Tibial artery (tissue), 4 donors: ENCODE measurements at regions not wholly inside any gene's neighbourhood (a gene's known extent, or its start where the extent isn't known, plus 50 kb on each side); places are given as distances from the start of the nearest gene placed in this dataset.

Experiments
- DNase-seq, 2 donors: peaks; one replicate each; pipeline ENCODE4 v3.0.0-alpha.2; 2019
- H3K27ac ChIP-seq, 2 donors: fragments of 200-600 bp; sonication (generic) in 1 of 2; 1 replicate in 1 of 2; 2 replicates in 1 of 2; pipeline ENCODE4 v1.5.1; 2018 to 2019; ENCODE audit warnings: mild to moderate bottlenecking in 1 of 2
- H3K27me3 ChIP-seq, 2 donors: fragments of 200-600 bp; sonication (generic) in 1 of 2; one replicate each; pipeline versions ENCODE4 v1.5.1 to v1.6.0; 2016 to 2019
- H3K36me3 ChIP-seq, 3 donors: fragments of 200-600 bp; sonication (generic) in 2 of 3; one replicate each; pipeline ENCODE4 v1.5.1; 2016 to 2019; ENCODE audit warnings: mild to moderate bottlenecking in 2 of 3
- H3K4me1 ChIP-seq, 4 donors: fragments of 200-600 bp; sonication (generic) in 2 of 4; 1 replicate in 3 of 4; 2 replicates in 1 of 4; pipeline ENCODE4 v1.5.1; 2016 to 2019
- H3K4me3 ChIP-seq, 2 donors: fragments of 200-600 bp; sonication (generic) in 1 of 2; 1 replicate in 1 of 2; 2 replicates in 1 of 2; pipeline ENCODE4 v1.5.1; 2018 to 2019; ENCODE audit warnings: mild to moderate bottlenecking in 2 of 2
- H3K9me3 ChIP-seq, 3 donors: fragments of 200-600 bp; sonication (generic) in 1 of 3; one replicate each; pipeline ENCODE4 v1.5.1; 2016 to 2019
- intact Hi-C: fragments of 100-400 bp; cut with DNase I; formaldehyde crosslinking; loops from one replicate; pipeline ENCODE4 v1.15.0; 2023; ENCODE audit warnings: low total_unique reads
- TF ChIP-seq, protein P1 (sequence below), 2 experiments: fragments of 200-600 bp in 1 of 2; fragments of 450-650 bp in 1 of 2; IDR thresholded peaks; one replicate each; pipeline ENCODE4 v1.5.1; 2017 to 2019; ENCODE audit warnings: antibody characterized with exemption in 2 of 2, mild to moderate bottlenecking in 1 of 2, moderate library complexity in 1 of 2

DNA sequence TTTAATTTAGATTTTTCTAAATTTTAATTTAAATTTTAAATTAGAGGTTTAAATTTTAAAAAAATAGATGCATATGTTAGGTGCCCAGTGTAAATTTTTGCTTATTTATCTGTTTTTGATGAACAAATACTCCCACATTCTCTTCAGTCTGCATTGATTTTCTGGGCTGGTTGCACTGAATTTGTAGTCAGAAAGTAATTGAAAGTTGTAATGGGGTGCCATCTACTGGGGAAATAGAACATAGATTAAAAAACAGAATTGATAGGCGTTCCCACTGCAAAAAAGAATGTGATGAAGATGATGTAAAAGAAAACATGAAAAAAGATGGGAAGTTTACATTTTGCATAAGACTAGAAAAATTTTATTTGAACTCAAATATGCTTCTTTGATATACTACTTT lies 51.7 kb upstream of the CCDC85A start:
- TF ChIP-seq, protein P1, sequence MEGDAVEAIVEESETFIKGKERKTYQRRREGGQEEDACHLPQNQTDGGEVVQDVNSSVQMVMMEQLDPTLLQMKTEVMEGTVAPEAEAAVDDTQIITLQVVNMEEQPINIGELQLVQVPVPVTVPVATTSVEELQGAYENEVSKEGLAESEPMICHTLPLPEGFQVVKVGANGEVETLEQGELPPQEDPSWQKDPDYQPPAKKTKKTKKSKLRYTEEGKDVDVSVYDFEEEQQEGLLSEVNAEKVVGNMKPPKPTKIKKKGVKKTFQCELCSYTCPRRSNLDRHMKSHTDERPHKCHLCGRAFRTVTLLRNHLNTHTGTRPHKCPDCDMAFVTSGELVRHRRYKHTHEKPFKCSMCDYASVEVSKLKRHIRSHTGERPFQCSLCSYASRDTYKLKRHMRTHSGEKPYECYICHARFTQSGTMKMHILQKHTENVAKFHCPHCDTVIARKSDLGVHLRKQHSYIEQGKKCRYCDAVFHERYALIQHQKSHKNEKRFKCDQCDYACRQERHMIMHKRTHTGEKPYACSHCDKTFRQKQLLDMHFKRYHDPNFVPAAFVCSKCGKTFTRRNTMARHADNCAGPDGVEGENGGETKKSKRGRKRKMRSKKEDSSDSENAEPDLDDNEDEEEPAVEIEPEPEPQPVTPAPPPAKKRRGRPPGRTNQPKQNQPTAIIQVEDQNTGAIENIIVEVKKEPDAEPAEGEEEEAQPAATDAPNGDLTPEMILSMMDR (IDR thresholded peaks at IDR 0.05), result peak; percentile 41 to 58
- Histone ChIP-seq H3K27ac (no peak overlapping the region), H3K9me3 (no peaks in the 10 kb centered on the region), H3K4me1 (no peaks in the 10 kb centered on the region), H3K27me3 (no peaks in the 10 kb centered on the region), H3K4me3 (no peak overlapping the region), H3K36me3 (no peaks in the 10 kb centered on the region)
- no peak for DNase-seq
- intact Hi-C loops, result loop anchor here (5.0 kb wide), 1 partner anchor 415 kb away; no protein-coding TSS in a partner anchor

DNA sequence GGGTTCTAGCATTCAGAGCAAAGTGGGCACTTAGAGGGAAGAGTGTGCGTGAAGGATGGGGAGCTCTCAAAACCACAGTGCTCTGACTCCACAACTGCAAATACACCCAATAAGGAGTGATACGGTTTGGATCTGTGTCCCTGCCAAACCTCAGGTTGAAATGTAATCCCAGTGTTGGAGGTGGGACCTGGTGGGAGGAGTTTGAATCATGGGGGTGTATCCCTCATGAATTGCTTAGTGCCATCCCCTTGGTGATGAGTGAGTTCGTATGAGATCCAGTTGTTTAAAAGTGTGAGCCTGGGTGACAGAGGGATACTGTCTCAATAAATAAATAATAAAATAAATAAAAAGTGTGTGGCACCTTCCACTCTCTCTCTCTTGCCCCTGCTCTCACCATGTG lies 50.3 kb upstream of the CCDC85A start:
- TF ChIP-seq, protein P1 (IDR thresholded peaks at IDR 0.05), result no peak
- Histone ChIP-seq H3K27me3 (no peaks in the 10 kb centered on the region), H3K4me3 (no peak overlapping the region), H3K36me3 (no peaks in the 10 kb centered on the region), H3K4me1 (no peaks in the 10 kb centered on the region), H3K27ac (no peak overlapping the region), H3K9me3 (no peaks in the 10 kb centered on the region)
- no peak for DNase-seq
- intact Hi-C loops, result loop anchor here (5.0 kb wide), 1 partner anchor 416 kb away; no protein-coding TSS in a partner anchor

DNA sequence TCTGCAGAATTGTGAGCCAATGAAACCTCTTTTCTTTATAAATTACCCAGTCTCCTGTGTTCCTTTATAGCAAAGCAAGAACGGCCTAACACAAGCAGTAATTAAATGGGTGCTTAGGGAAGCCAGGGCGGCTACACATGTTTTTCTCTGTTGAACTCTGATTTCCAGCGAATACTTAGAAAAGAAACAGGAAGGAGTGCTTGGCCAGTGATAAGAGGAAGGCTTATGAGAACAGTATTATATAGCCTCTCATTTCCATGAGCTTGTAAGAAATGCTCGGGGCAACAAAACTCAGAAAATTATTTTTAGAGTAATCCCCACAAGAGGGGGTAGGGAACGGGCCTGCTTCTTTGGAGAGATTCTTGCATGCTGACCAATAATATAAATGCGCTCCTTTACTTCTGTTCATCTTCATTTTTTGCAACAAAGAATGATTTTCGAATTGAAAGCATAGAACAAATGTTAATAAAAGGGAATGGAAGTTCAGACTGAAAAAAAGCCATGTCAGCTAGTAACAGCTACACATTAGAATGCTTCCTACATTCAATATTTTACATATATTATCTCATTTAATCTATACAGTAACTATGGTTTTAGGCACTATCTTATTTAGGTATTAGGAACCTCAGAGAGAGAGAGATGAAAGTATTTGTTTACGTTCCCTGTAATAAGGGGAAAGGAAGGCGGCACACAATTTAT lies 49.7 kb upstream of the CCDC85A start:
- TF ChIP-seq, protein P1 (IDR thresholded peaks at IDR 0.05), result no peak
- intact Hi-C loops, result loop anchor here (5.0 kb wide), 1 partner anchor 417 kb away; no protein-coding TSS in a partner anchor
- no peak for DNase-seq

More for the DNA sequence above, 49.7 kb upstream of the CCDC85A start:
- H3K4me1 ChIP-seq, result no peaks in the 10 kb centered on the region
- H3K36me3 ChIP-seq, result no peaks in the 10 kb centered on the region
- no peak overlapping the region for H3K27ac ChIP-seq
- no peak overlapping the region for H3K4me3 ChIP-seq
- H3K9me3 ChIP-seq, result no peaks in the 10 kb centered on the region
- H3K27me3 ChIP-seq, result no peaks in the 10 kb centered on the region
